ENCODE measurements at regions not wholly inside any gene's neighbourhood (a gene's known extent, or its start where the extent isn't known, plus 50 kb on each side); places are given as distances from the start of the nearest gene placed in this dataset.

GRCh38 chr10:36556468-36556867, 568.9 kb upstream of the ANKRD30A start:
- TF ChIP-seq CTCF (IDR thresholded peaks at IDR 0.05) = no peak
- no peak for TF ChIP-seq POLR2A (IDR thresholded peaks at IDR 0.05)
- no peak for TF ChIP-seq POLR2AphosphoS5 (IDR thresholded peaks at IDR 0.05)

Measured in upper lobe of left lung (tissue), 4 donors.